ENCODE measurements at regions not wholly inside any gene's neighbourhood (a gene's known extent, or its start where the extent isn't known, plus 50 kb on each side); places are given as distances from the start of the nearest gene placed in this dataset.

DNA sequence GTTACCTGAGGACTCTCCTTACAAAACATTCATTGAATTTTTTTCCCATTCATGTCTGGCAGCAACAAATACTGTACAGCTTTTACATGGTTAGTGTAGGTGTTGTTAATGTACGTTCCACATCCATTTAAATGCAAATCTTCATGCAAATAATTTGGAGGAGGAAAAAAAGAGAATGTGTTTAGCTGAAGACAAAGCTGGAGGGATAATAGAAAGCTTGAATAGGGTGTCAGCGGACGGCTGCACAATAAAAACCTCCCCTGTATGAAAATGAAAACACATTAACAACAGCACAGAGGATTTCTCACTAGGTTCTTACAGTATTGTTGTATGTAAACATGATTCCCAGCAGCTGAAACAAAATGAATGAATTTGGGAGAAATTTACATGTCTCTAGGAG, 231.5 kb downstream of the ZNF608 start:
- no peaks in the 10 kb centered on the region for H3K9me3 ChIP-seq (ENCODE audit: control insufficient read depth in 1 of 2, insufficient read depth in 1 of 2, low read depth in 1 of 2, low read length in 2 of 2)
- ChIA-PET CTCF (no interaction called here), POLR2A (no interaction called here), RAD21 (ENCODE audit: low non-redundant PET in 1 of 2, low total read pairs in 2 of 2, uncharacterized antibody in 2 of 2, unreplicated experiment in 2 of 2) (no interaction called here)
- H2AFZ ChIP-seq (ENCODE audit: low read depth, low read length, poor library complexity, severe bottlenecking), result no peak overlapping the region
- intact Hi-C loops (cut with micrococcal nuclease), result no loop called here
- H3K4me3 ChIP-seq (replicated peaks in 1 of 2; ENCODE audit: low read depth in 1 of 2, low read length in 2 of 2), result no peak overlapping the region
- H3K4me2 ChIP-seq (ENCODE audit: low read length), result no peak overlapping the region
- no peaks in the 10 kb centered on the region for H4K20me1 ChIP-seq (ENCODE audit: insufficient read depth)
- no peaks in the 10 kb centered on the region; the same call in 1 of the 2 replicates for H3K9me2 ChIP-seq (ENCODE audit: insufficient read depth)
- H3K79me2 ChIP-seq (ENCODE audit: insufficient read depth, low read length), result no peaks in the 10 kb centered on the region
- DNase-seq (ENCODE audit: low read depth, low spot score) (no peak), ATAC-seq (no peak)
- no peak overlapping the region for H3K27ac ChIP-seq (ENCODE audit: low read depth, low read length)
- no peaks in the 10 kb centered on the region for H3K4me1 ChIP-seq (ENCODE audit: control insufficient read depth in 1 of 2, insufficient read depth in 2 of 2, low read length in 2 of 2)
- TF ChIP-seq SIN3A (IDR thresholded peaks at IDR 0.05; ENCODE audit: low read depth) (no peak), POLR2AphosphoS5 (IDR thresholded peaks at IDR 0.05; ENCODE audit: low read depth, low read length) (no peak), TCF7L2 (IDR thresholded peaks at IDR 0.05; ENCODE audit: borderline replicate concordance, extremely low read depth, insufficient read depth, insufficient read length) (no peak), FOSL1 (IDR thresholded peaks at IDR 0.05; ENCODE audit: low read depth) (no peak), CBX3 (IDR thresholded peaks at IDR 0.05; ENCODE audit: low read depth) (no peak)
- TF ChIP-seq, protein P1, sequence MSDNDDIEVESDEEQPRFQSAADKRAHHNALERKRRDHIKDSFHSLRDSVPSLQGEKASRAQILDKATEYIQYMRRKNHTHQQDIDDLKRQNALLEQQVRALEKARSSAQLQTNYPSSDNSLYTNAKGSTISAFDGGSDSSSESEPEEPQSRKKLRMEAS (IDR thresholded peaks at IDR 0.05), result no peak
- TF ChIP-seq, protein P2, sequence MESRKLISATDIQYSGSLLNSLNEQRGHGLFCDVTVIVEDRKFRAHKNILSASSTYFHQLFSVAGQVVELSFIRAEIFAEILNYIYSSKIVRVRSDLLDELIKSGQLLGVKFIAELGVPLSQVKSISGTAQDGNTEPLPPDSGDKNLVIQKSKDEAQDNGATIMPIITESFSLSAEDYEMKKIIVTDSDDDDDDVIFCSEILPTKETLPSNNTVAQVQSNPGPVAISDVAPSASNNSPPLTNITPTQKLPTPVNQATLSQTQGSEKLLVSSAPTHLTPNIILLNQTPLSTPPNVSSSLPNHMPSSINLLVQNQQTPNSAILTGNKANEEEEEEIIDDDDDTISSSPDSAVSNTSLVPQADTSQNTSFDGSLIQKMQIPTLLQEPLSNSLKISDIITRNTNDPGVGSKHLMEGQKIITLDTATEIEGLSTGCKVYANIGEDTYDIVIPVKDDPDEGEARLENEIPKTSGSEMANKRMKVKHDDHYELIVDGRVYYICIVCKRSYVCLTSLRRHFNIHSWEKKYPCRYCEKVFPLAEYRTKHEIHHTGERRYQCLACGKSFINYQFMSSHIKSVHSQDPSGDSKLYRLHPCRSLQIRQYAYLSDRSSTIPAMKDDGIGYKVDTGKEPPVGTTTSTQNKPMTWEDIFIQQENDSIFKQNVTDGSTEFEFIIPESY (IDR thresholded peaks at IDR 0.05; ENCODE audit: extremely low read depth, insufficient replicate concordance, low read length), result no peak
- no peaks in the 10 kb centered on the region for H3K36me3 ChIP-seq (ENCODE audit: control insufficient read depth in 1 of 2, insufficient read depth in 2 of 2, low read length in 2 of 2)
- no TSS peak for BruUV-seq (replicated peaks)
- H3K27me3 ChIP-seq (ENCODE audit: insufficient read depth, low read length), result no peaks in the 10 kb centered on the region
- no peak overlapping the region for H3K9ac ChIP-seq (ENCODE audit: low read length)

Data from HCT116 (cell line).